ENCODE measurements at regions not wholly inside any gene's neighbourhood (a gene's known extent, or its start where the extent isn't known, plus 50 kb on each side); places are given as distances from the start of the nearest gene placed in this dataset.
A peak's percentile ranks its signal among the peaks of the same experiment; 100 is the strongest.

- DNase-seq = no peak
Measured at GRCh38 chr12:65598688-65599087, 225.6 kb upstream of the HMGA2 start.

- DNase-seq = no peak
Measured at GRCh38 chr12:65602253-65602609, 222.1 kb upstream of the HMGA2 start.

GRCh38 chr12:65602610-65603295 is 221.5 kb upstream of the HMGA2 start:
- DNase-seq = peak; percentile 48 to 52

- no peak for DNase-seq
Measured at GRCh38 chr12:65603438-65604351, 220.6 kb upstream of the HMGA2 start.

GRCh38 chr12:65605019-65605418 is 219.3 kb upstream of the HMGA2 start:
- DNase-seq = no peak

GRCh38 chr12:65606008-65606766 is 218.1 kb upstream of the HMGA2 start:
- no peak for DNase-seq

- DNase-seq = no peak
Measured at GRCh38 chr12:65607401-65607841, 216.9 kb upstream of the HMGA2 start.

- DNase-seq = no peak
Measured at GRCh38 chr12:65608319-65608916, 215.9 kb upstream of the HMGA2 start.

- no peak for DNase-seq
Measured at GRCh38 chr12:65609359-65609771, 214.9 kb upstream of the HMGA2 start.

- no peak for DNase-seq
Measured at GRCh38 chr12:65611396-65611795, 212.9 kb upstream of the HMGA2 start.

- DNase-seq = no peak
Measured at GRCh38 chr12:65612440-65612839, 211.8 kb upstream of the HMGA2 start.

- no peak for DNase-seq
Measured at GRCh38 chr12:65613692-65614091, 210.6 kb upstream of the HMGA2 start.

GRCh38 chr12:65614259-65614889 is 209.9 kb upstream of the HMGA2 start:
- DNase-seq = no peak

GRCh38 chr12:65615118-65615517 is 209.2 kb upstream of the HMGA2 start:
- DNase-seq = no peak

GRCh38 chr12:65616022-65616421 is 208.3 kb upstream of the HMGA2 start:
- DNase-seq = no peak

GRCh38 chr12:65618588-65618987 is 205.7 kb upstream of the HMGA2 start:
- no peak for DNase-seq

- no peak for DNase-seq
Measured at GRCh38 chr12:65619018-65619417, 205.3 kb upstream of the HMGA2 start.

GRCh38 chr12:65620046-65620445 is 204.2 kb upstream of the HMGA2 start:
- DNase-seq = no peak

GRCh38 chr12:65622056-65622455 is 202.2 kb upstream of the HMGA2 start:
- no peak for DNase-seq

GRCh38 chr12:65623507-65623906 is 200.8 kb upstream of the HMGA2 start:
- no peak for DNase-seq

- no peak for DNase-seq
Measured at GRCh38 chr12:65624554-65625086, 199.7 kb upstream of the HMGA2 start.

- DNase-seq = no peak
Measured at GRCh38 chr12:65628061-65628460, 196.2 kb upstream of the HMGA2 start.
